PC-9 (cell line): ENCODE measurements at regions not wholly inside any gene's neighbourhood (a gene's known extent, or its start where the extent isn't known, plus 50 kb on each side); places are given as distances from the start of the nearest gene placed in this dataset.

Experiments used
- BruUV-seq: library from RNA; stranded (reverse); fragments of 400-500 nt; replicated peaks from 2 replicates; lab custom pipeline; 2021; lab: Mats Ljungman, UMichigan
- CTCF ChIA-PET: fragments of 300-600 bp; sonication (Branson Sonifier 250); formaldehyde crosslinking; loops from one replicate; lab custom pipeline; 2022; ENCODE audit warnings: antibody characterized with exemption; lab: Charles Lee
- POLR2A ChIA-PET: fragments of 300-600 bp; sonication (Branson Sonifier 250); formaldehyde crosslinking; loops from one replicate; lab custom pipeline; 2022; ENCODE audit warnings: antibody characterized with exemption; ENCODE audit not compliant: unreplicated experiment; lab: Charles Lee
- DNase-seq, 2 experiments: peaks; one replicate each; pipeline versions ENCODE4 v3.0.0 to v3.0.0-alpha.2; 2015 to 2022; ENCODE audit warnings: mixed read lengths in 1 of 2
- H2AFZ ChIP-seq: fragments of 200-600 bp; sonication (generic); 2 replicates; pipeline ENCODE4 v1.8.1; 2017; ENCODE audit warnings: antibody characterized with exemption
- H3F3A ChIP-seq: fragments of 200-600 bp; sonication (generic); 2 replicates; pipeline ENCODE4 v1.8.1; 2017; ENCODE audit warnings: antibody characterized with exemption, mild to moderate bottlenecking, low read depth; ENCODE audit not compliant: insufficient read depth
- H3K27ac ChIP-seq: fragments of 200-600 bp; sonication (generic); 2 replicates; pipeline ENCODE4 v1.6.1; 2016; ENCODE audit warnings: mixed run types
- H3K27me3 ChIP-seq: fragments of 200-600 bp; sonication (generic); 2 replicates; pipeline ENCODE4 v1.6.1; 2016; ENCODE audit warnings: low read depth, mixed run types; ENCODE audit not compliant: insufficient read depth
- H3K36me3 ChIP-seq: fragments of 200-600 bp; sonication (generic); 2 replicates; pipeline ENCODE4 v1.6.1; 2016; ENCODE audit warnings: low read depth, mixed run types
- H3K4me1 ChIP-seq: fragments of 200-600 bp; sonication (generic); replicated peaks from 2 replicates; pipeline ENCODE4 v1.6.1; 2016; ENCODE audit warnings: mixed run types; ENCODE audit not compliant: insufficient read depth
- H3K4me2 ChIP-seq: fragments of 200-600 bp; sonication (generic); 2 replicates; pipeline ENCODE4 v1.6.1; 2017; ENCODE audit warnings: mixed run types
- H3K4me3 ChIP-seq: fragments of 200-600 bp; sonication (generic); 2 replicates; pipeline ENCODE4 v1.6.1; 2016; ENCODE audit warnings: mixed run types
- H3K79me2 ChIP-seq: fragments of 200-600 bp; sonication (generic); 2 replicates; pipeline ENCODE4 v1.6.1; 2017; ENCODE audit warnings: low read depth, mixed run types
- H3K9me2 ChIP-seq: fragments of 200-600 bp; sonication (generic); 2 replicates; pipeline ENCODE4 v1.8.1; 2017; ENCODE audit warnings: mild to moderate bottlenecking; ENCODE audit not compliant: insufficient read depth
- H3K9me3 ChIP-seq: fragments of 200-600 bp; sonication (generic); 2 replicates; pipeline ENCODE4 v1.8.1; 2016; ENCODE audit warnings: low read depth; ENCODE audit not compliant: insufficient read depth
- H4K20me1 ChIP-seq: fragments of 200-600 bp; sonication (generic); 2 replicates; pipeline ENCODE4 v1.8.1; 2017; ENCODE audit not compliant: insufficient read depth
- EZH2 ChIP-seq: fragments of 200-600 bp; sonication (generic); IDR thresholded peaks from 2 replicates; pipeline ENCODE4 v1.8.0; 2017; ENCODE audit warnings: antibody characterized with exemption, low read depth
- intact Hi-C: fragments of 100-400 bp; cut with micrococcal nuclease; formaldehyde crosslinking; loops from one replicate; pipeline ENCODE4 v1.10.0; 2022; ENCODE audit not compliant: unreplicated experiment
- TF ChIP-seq, protein P1 (sequence below): fragments of 200-600 bp; sonication (generic); conservative IDR thresholded peaks from 2 replicates; pipeline ENCODE4 v1.6.1; 2017; ENCODE audit warnings: mixed run types, antibody characterized with exemption, mild to moderate bottlenecking, moderate library complexity

DNA sequence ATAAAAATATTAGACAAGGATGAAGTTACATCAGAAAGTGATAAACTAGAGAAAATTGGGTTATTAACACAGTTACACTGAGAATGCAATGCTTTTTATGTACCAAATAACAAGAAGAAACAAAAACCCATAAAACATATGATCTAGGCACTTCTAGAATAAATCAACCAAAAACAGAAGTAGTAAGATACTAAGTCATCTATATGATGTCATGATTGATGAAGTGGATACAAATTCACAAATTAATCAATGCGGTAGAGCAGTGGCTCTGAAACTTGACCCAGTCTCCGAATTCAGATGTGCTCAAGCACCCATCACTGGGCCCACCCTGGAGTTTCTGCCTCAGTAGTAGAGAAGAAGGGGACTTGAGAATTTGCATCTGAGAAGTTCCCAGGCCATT lies 112.1 kb upstream of the SSTR4 start:
- Histone ChIP-seq H3K4me1 (peaks cover 25% of the 10 kb centered on the region), H3K27me3 (peaks cover 60% of the 10 kb centered on the region), H3K27ac (no peak overlapping the region), H3K36me3 (no peaks in the 10 kb centered on the region), H3K4me3 (no peak overlapping the region), H3F3A (no peaks in the 10 kb centered on the region), H3K4me2 (peak overlapping the region; percentile 48; the same call in 1 of the 2 replicates), H2AFZ (no peak overlapping the region), H4K20me1 (no peaks in the 10 kb centered on the region), H3K79me2 (no peaks in the 10 kb centered on the region), H3K9me2 (no peaks in the 10 kb centered on the region), H3K9me3 (no peaks in the 10 kb centered on the region)
- intact Hi-C loops = loop anchor here (5.0 kb wide), 2 partner anchors 131 to 206 kb away; no protein-coding TSS in a partner anchor
- BruUV-seq = no TSS peak
- TF ChIP-seq, protein P1, sequence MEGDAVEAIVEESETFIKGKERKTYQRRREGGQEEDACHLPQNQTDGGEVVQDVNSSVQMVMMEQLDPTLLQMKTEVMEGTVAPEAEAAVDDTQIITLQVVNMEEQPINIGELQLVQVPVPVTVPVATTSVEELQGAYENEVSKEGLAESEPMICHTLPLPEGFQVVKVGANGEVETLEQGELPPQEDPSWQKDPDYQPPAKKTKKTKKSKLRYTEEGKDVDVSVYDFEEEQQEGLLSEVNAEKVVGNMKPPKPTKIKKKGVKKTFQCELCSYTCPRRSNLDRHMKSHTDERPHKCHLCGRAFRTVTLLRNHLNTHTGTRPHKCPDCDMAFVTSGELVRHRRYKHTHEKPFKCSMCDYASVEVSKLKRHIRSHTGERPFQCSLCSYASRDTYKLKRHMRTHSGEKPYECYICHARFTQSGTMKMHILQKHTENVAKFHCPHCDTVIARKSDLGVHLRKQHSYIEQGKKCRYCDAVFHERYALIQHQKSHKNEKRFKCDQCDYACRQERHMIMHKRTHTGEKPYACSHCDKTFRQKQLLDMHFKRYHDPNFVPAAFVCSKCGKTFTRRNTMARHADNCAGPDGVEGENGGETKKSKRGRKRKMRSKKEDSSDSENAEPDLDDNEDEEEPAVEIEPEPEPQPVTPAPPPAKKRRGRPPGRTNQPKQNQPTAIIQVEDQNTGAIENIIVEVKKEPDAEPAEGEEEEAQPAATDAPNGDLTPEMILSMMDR = no peak
- CTCF ChIA-PET = no interaction called here
- POLR2A ChIA-PET = no interaction called here
- no peak for DNase-seq

DNA sequence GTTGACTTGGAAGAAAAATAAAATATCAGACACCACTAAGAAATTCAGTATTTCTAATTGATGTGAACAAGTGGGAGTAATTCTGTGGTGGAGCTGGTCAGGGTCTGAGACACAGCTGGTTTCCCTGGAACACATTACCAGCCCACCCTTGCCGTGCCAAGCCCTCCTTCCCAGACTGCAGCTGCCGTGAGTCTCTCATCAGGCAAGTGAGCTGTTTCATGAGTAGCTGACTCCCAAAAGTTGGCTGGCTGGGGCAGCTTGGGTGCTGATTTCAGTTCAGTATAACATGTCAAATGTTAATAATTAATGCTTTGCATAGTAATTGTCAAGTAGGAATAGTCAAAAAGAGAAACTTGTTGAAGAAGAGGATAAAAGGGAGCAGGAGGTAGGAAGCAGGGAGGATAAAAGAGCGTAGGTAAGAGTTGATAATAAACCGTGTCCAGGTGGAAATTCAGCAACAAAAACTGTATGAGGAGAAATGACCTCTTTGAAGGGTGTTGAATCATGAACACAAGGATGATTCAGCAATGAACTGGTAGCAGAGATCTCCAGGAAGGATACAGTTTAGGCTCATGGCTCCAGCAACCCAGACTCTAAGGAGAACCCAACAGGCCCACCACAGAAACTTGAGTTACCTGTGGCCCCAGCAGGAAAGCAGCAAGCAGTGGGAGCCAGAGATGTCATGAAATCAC lies 110.9 kb upstream of the SSTR4 start:
- H4K20me1 ChIP-seq = no peaks in the 10 kb centered on the region
- DNase-seq = no peak
- H3F3A ChIP-seq = no peaks in the 10 kb centered on the region
- CTCF ChIA-PET = no interaction called here
- BruUV-seq = no TSS peak
- H3K27ac ChIP-seq = no peak overlapping the region
- H3K27me3 ChIP-seq = peaks cover 61% of the 10 kb centered on the region
- intact Hi-C loops = loop anchor here (5.0 kb wide), 2 partner anchors 132 to 207 kb away; no protein-coding TSS in a partner anchor
- peaks cover 25% of the 10 kb centered on the region for H3K4me1 ChIP-seq
- no peak overlapping the region for H2AFZ ChIP-seq
- no peaks in the 10 kb centered on the region for H3K9me2 ChIP-seq
- TF ChIP-seq, protein P1 = no peak
- no peak for TF ChIP-seq EZH2
- no peak overlapping the region for H3K4me3 ChIP-seq
- no peaks in the 10 kb centered on the region for H3K36me3 ChIP-seq
- H3K9me3 ChIP-seq = no peaks in the 10 kb centered on the region
- H3K4me2 ChIP-seq = no peak overlapping the region
- POLR2A ChIA-PET = no interaction called here
- no peaks in the 10 kb centered on the region for H3K79me2 ChIP-seq

DNA sequence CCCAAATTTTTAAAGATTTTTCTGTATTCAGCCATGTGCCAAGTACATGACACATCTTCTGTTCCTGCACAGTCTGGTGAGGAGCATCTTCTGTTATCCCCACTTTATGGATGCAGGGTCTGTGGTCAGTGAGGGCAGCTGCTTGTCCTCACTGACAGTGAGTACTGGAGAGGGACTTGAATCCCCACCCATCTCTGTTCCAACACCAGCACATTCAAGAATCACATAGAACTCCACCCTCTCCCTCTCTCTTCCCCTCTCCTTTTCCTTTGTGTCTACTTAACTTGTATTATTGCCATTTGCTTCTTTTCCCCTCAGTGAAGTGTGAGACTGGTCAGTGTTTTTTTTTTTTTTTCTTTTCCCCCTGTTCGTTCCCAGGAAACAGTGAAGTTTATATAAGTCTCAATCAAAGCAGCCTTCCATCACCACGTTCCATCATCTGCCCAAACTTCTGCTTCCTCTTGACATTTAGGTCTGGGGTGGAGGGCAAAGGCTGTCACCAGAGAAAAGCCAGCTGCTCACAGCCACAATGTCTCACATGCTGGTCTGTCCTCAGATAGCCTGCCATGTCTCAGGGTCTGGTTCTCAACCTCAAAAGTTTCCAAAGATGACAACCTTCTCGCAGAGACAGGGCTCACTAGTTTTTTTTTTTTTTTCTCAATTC lies 110.0 kb upstream of the SSTR4 start:
- H3F3A ChIP-seq = no peaks in the 10 kb centered on the region
- TF ChIP-seq EZH2 = no peak
- TF ChIP-seq, protein P1 = no peak
- no peaks in the 10 kb centered on the region for H3K9me3 ChIP-seq
- H4K20me1 ChIP-seq = no peaks in the 10 kb centered on the region
- no peak for DNase-seq
- peaks cover 59% of the 10 kb centered on the region for H3K27me3 ChIP-seq
- intact Hi-C loops = loop anchor here (5.0 kb wide), 2 partner anchors 133 to 208 kb away; no protein-coding TSS in a partner anchor
- H2AFZ ChIP-seq = no peak overlapping the region
- H3K9me2 ChIP-seq = no peaks in the 10 kb centered on the region
- BruUV-seq = no TSS peak
- H3K27ac ChIP-seq = no peak overlapping the region
- H3K4me1 ChIP-seq = peaks cover 25% of the 10 kb centered on the region
- H3K4me2 ChIP-seq = no peak overlapping the region
- ChIA-PET POLR2A (no interaction called here), CTCF (no interaction called here)
- no peaks in the 10 kb centered on the region for H3K79me2 ChIP-seq
- no peaks in the 10 kb centered on the region for H3K36me3 ChIP-seq
- no peak overlapping the region for H3K4me3 ChIP-seq
